Tibial nerve (tissue), 4 donors: ENCODE measurements at regions not wholly inside any gene's neighbourhood (a gene's known extent, or its start where the extent isn't known, plus 50 kb on each side); places are given as distances from the start of the nearest gene placed in this dataset.
A peak's percentile ranks its signal among the peaks of the same experiment; 100 is the strongest.

Source experiments
- CTCF ChIP-seq, 5 experiments: fragments of 200-600 bp in 3 of 5; fragments of 450-650 bp in 2 of 5; sonication (generic) in 3 of 5; IDR thresholded peaks; one replicate each; pipeline ENCODE4 v1.5.1; 2016 to 2019; ENCODE audit warnings: antibody characterized with exemption in 5 of 5, mild to moderate bottlenecking in 3 of 5, moderate library complexity in 2 of 5
- EP300 ChIP-seq, 2 donors: sonication (generic); formaldehyde crosslinking; IDR thresholded peaks; one replicate each; pipeline ENCODE4 v1.6.1; 2017; ENCODE audit warnings: antibody characterized with exemption in 2 of 2, mild to moderate bottlenecking in 1 of 2
- POLR2A ChIP-seq, 2 donors: fragments of 450-650 bp; IDR thresholded peaks; one replicate each; pipeline ENCODE4 v1.6.1; 2017; ENCODE audit warnings: antibody characterized with exemption in 2 of 2, mild to moderate bottlenecking in 2 of 2, moderate library complexity in 2 of 2

- TF ChIP-seq CTCF (IDR thresholded peaks at IDR 0.05) (peak in 2 of 5 experiments; percentile 4 to 27), POLR2A (IDR thresholded peaks at IDR 0.05) (no peak), EP300 (IDR thresholded peaks at IDR 0.05) (no peak)
These were observed 456.8 kb upstream of the GJE1 start for GRCh38 chr6:141675957-141676356.
